Stimulated activated CD4-positive, alpha-beta T cell treated with anti-CD3 and anti-CD28 coated beads, Interleukin-4, amount 100 ng/mL, for 4 hours (primary cell): ENCODE measurements at regions not wholly inside any gene's neighbourhood (a gene's known extent, or its start where the extent isn't known, plus 50 kb on each side); places are given as distances from the start of the nearest gene placed in this dataset.
"Not testable (repeated sequence)": the region's sequence is repeated elsewhere in the genome, so short reads cannot be mapped to it uniquely, and the experiment has no call there.

Experiments used
- DNase-seq, 2 experiments: peaks; one replicate each; pipeline ENCODE4 v3.0.0-alpha.2; 2020

DNA sequence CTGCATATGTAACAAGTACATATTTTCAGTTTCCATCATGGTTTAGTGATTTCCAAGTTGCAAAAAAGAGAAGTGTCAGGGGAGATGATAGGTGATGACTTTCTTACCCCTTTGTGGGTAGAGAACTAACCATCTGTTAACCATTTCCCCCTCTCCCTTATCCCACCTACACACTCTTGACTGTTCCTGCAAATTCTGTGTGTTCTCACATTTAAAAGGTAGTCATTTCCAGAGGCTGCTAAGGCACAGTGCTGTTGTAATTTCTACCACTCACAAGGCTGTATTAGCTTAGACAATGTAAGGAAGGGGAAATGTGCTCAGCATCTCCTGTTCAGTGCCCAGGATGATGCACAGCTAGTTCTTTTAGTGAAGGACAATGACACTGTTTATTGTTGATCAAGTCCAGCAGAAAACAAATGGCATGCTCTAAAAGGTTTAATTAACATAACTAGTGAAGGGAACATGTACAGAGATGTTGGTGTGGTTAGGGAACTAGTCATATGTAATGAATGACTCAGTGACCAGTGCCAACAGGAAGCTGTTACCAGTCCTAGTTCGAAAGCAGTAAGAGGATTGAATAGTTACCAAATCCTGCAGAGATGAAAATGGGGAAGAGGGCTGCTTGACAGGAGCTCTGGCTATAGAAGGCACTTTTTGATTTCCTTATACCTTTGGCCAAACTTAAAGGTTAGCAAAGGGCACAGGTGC is 165.1 kb downstream of the PLK2 start:
- DNase-seq, result no peak

GRCh38 chr5:58288275-58288674 is 171.6 kb downstream of the PLK2 start:
- DNase-seq, result not testable (repeated sequence)

DNA sequence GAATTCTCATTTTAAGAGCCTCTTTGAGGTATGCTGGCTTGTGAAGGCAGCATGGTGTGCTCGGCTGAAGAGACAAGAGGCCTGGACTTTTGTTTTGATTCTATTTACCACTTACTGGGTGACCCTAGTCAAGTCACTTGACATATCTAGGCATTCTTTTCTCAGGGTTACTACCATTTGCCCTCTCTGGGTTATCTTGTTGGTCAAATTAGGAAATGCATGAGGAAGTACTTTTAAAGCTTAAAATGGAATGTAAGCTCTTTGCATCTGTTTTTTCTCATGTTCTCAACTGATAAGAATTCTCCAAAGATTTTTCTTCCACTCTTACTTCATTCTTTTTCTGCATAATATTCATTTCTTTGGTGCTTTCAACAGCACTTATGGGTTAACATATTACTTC is 173.1 kb downstream of the PLK2 start:
- no peak for DNase-seq

GRCh38 chr5:58285900-58286299 is 174.0 kb downstream of the PLK2 start:
- DNase-seq, result no peak

GRCh38 chr5:58284886-58285285 is 175.0 kb downstream of the PLK2 start:
- no peak for DNase-seq

- no peak for DNase-seq
Observed at GRCh38 chr5:58281189-58281588, 178.7 kb downstream of the PLK2 start.

DNA sequence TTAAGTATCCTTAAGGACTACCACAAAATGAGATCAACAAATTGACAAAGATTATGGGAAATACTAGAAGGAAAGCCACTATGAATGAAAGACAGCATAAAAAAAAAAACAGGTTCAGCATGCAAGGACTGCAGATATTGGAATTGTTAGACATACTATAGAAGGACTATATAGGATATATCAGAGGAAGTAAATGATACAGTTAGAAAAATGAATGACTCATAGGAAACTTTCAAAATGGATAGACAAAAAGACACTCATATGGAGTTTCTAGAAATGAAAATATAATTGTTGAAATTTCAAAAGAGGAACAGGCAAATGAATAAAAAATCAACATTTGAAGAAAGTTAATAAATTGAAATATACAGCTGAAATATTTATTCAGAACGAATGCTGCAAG is 180.6 kb downstream of the PLK2 start:
- no peak for DNase-seq

GRCh38 chr5:58276431-58276830 is 183.5 kb downstream of the PLK2 start:
- DNase-seq, result no peak

GRCh38 chr5:58275516-58275915 is 184.4 kb downstream of the PLK2 start:
- no peak for DNase-seq

DNA sequence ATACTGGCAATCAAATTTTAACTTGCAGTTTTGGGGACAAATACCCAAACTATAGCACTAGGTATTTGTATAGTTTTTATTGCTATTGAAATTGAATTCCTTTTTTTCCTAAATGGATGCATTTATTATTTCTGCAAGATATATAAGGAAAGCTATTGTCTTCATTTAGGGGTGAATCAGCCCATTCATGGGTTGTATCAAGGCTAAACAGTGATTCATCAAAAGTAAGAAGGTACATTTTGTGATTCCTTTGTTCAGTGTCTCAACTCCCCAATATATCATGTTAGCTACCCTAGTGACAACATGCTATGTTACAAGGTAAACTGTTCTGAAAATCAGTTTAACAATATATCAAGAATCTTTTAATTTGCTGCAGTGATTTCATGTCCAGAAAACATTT is 185.7 kb downstream of the PLK2 start:
- no peak for DNase-seq

DNA sequence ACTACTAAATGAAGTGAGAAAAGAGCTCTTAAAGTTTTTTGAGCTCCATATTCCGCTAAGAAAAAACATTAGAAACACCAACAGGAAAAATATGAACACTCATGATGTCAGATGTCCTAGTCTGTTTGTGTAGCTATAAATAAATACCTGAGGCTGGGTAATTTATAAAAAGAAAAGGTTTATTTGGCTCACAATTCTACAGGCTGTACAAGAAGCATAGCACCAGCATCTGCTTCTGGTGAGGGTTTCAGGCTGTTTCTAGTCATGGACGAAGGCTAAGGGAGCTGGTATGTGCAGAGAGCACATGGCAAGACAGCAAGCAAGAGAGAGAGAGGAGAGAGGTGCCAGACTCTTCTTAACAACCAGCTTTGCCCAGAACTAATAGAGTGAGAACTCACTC is 186.2 kb downstream of the PLK2 start:
- no peak for DNase-seq

DNA sequence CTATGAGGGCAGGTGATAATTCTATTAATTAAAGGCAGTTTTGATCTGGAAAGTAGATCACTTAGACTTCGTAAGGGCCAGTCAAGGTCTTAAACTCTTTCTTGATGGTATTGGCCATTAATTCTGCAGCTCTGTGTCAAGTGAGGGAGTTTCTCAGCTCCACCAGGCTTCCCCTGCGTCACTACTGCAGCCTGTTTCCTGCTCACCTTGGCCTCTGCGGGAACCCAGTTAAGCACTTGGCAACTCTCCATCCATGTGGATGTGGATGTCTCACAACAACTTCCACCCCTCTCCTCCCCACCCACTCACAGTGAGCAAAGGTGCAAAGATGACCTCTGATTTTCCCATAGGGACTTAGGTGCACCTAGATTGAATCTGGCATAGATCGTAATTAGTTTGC is 191.6 kb downstream of the PLK2 start:
- no peak for DNase-seq

GRCh38 chr5:58266402-58266801 is 193.5 kb downstream of the PLK2 start:
- no peak for DNase-seq

- DNase-seq, result no peak
Observed at GRCh38 chr5:58265246-58265930, 194.5 kb downstream of the PLK2 start.

DNA sequence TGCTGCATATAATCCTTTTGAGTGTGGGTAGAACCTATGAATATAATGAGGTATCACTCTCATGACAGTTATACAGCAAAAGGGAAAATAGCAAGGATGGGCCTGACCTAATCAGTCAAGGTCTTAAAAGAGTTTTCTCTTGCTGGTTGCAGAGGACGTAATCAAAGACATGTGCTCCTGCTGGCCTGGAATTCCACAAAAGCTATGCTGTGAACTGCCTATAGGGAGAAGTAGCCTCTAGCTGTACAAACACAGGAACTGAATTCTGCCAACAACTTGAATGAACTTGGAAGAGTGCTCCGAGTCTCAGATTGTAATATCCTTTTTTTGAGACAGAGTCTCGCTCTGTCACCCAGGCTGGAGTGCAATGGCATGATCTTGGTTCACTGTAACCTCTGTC is 195.6 kb downstream of the PLK2 start:
- no peak for DNase-seq

GRCh38 chr5:58263296-58263695 is 196.6 kb downstream of the PLK2 start:
- no peak for DNase-seq

- no peak for DNase-seq
Observed at GRCh38 chr5:58262226-58262625, 197.7 kb downstream of the PLK2 start.

DNA sequence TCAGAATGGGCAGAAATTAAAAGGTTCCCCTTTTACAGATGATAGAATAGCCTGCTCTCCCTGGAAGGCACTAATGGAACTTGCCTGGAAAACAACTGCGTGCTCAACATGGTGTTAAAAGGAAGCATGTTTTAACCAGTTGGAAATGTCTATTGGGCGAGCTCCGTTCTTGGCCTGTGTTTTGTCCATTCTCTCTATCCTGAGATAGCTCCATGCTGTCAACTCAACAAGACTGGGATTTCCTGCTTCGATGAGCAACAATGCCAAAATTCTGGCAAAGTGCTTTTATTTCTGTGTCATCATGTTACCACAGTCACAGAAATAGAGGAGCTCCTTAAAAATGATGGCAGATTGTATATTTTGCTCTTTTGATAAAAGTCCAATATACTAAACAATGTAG is 198.3 kb downstream of the PLK2 start:
- DNase-seq, result no peak

- DNase-seq, result no peak
Observed at GRCh38 chr5:58260243-58260642, 199.6 kb downstream of the PLK2 start.

DNA sequence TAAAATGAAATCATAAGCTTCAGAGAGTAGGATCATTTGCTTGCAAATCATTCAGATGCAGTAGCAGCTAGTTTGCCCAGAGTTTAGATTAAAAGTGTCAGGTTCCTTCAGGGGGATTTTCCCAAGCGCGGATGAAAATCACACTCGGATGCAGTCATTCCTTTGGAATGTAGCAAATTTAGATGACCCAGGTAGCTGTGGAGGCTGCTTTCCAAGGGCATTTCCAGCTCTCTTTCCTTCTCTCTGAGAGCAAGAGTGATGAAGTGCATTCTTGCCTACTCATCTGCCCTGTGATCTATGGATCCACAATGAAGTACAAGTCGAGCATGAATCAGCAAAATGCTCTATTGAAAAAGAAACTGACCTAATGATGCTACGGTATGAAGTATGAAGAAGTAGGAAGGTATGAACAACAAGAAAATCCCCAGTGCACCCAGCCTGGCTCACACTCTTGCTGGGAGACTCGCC is 200.2 kb downstream of the PLK2 start:
- no peak for DNase-seq

DNA sequence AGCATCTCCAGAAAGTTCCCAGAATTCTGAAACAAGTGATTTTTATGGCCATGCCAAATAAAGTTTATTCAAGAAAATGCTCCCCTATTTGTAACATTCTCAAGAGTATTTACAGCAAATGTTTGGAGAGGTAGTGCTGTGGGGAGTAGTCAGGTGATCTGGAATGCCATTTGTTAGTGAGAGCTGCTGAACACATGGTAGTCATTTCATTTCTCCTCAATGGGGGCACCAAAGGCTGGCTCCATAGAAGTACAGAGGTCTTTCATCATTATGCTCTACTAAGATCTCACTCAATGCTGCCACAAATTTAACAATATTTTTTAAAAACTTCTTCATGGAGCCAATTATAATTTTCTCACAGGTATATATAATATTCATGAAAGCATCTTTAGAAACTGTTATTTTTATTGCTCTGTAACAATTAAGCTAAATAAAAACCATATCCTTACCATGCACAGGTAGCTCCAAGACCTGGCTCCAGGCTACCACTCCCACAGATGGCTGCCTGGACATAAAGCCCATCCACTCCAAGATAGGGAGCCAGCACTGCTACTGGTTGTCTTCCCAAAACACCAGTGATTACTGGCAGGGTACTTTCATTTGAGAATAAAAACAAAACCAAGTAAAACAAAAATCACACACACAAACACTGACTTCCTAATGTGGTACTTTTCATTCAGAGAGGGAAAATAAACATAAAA is 200.8 kb downstream of the PLK2 start:
- no peak for DNase-seq

- no peak for DNase-seq
Observed at GRCh38 chr5:58255970-58256369, 203.9 kb downstream of the PLK2 start.

DNA sequence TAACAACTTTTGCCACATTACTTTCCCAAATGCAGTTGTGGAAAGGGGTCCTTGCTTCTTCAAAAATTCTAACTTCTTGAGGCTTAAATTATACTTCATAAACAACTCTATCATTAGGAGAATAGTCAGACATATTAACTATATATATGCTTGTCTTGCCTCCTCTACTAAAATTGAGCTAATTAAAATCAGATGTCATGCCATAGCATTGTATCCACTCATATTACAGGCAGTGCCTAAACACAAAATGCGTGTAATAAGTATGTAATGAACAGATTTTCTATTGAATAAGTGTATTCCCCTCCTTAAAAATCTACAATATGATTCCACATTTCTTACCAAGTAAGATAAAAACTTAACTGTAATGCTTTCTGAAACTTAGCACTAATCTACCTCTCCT is 204.5 kb downstream of the PLK2 start:
- DNase-seq, result no peak

DNA sequence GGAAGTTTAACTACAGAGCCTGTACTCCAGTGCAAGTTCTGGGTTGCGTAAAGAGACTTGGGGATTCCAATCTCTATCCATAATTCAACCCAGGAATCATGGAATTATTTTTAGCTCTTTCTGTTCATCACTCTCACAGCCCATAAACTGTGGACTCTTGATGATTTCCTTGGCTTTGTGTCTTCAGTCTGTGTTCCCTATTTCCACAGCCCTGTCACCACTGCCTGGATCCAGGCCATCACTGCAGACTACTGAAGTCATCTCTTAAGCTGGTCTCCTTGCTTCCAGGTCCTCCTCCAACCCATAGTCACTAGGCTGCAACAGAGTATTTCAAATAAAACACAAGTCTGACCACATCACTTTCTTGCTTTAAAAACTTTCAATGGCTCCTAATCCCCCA is 211.7 kb downstream of the PLK2 start:
- DNase-seq, result no peak
